SK-N-SH treated with all-trans-retinoic acid at 6 μM for 48 hours (cell line): ENCODE measurements at regions not wholly inside any gene's neighbourhood (a gene's known extent, or its start where the extent isn't known, plus 50 kb on each side); places are given as distances from the start of the nearest gene placed in this dataset.
"Not testable (repeated sequence)": the region's sequence is repeated elsewhere in the genome, so short reads cannot be mapped to it uniquely, and the experiment has no call there.

Experiments
- ATAC-seq: fragments of 200-7000 bp; cut with Tn5 transposase; 3 replicates; pipeline ENCODE4 v1.9.1; 2020; ENCODE audit warnings: mild to moderate bottlenecking, moderate library complexity
- ARNTL ChIP-seq: fragments of 450-650 bp; formaldehyde crosslinking; IDR thresholded peaks from 2 replicates; pipeline ENCODE4 v1.5.0; 2020; ENCODE audit warnings: low read depth, mild to moderate bottlenecking, moderate library complexity, borderline replicate concordance
- BACH2 ChIP-seq: fragments of 250-450 bp; sonication (Bioruptor Pico); IDR thresholded peaks from 2 replicates; pipeline ENCODE4 v1.9.0; 2021; ENCODE audit warnings: mild to moderate bottlenecking, borderline replicate concordance
- CSDC2 ChIP-seq: fragments of 250-450 bp; sonication (Bioruptor Pico); IDR thresholded peaks from 2 replicates; pipeline ENCODE4 v1.5.0; 2020; ENCODE audit warnings: mild to moderate bottlenecking, moderate library complexity
- CSRNP3 ChIP-seq: fragments of 250-450 bp; sonication (Bioruptor Pico); IDR thresholded peaks from 2 replicates; pipeline ENCODE4 v1.5.1; 2021; ENCODE audit warnings: mild to moderate bottlenecking, moderate library complexity
- ESRRG ChIP-seq: fragments of 250-450 bp; sonication (Bioruptor Pico); IDR thresholded peaks from 2 replicates; pipeline ENCODE4 v1.6.1; 2021; ENCODE audit warnings: mild to moderate bottlenecking
- ISL1 ChIP-seq: fragments of 250-450 bp; sonication (Bioruptor Pico); IDR thresholded peaks from 2 replicates; pipeline ENCODE4 v2.1.2; 2022; ENCODE audit warnings: mild to moderate bottlenecking, moderate library complexity
- OSR1 ChIP-seq: fragments of 250-450 bp; sonication (Bioruptor Pico); IDR thresholded peaks from 2 replicates; pipeline ENCODE4 v1.8.0; 2022; ENCODE audit warnings: moderate library complexity, mild to moderate bottlenecking, inconsistent platforms
- PATZ1 ChIP-seq: fragments of 250-450 bp; sonication (Bioruptor Pico); IDR thresholded peaks from 2 replicates; pipeline ENCODE4 v1.8.0; 2020; ENCODE audit warnings: mild to moderate bottlenecking, moderate library complexity, borderline replicate concordance
- POU6F1 ChIP-seq: fragments of 250-450 bp; sonication (Bioruptor Pico); IDR thresholded peaks from 2 replicates; pipeline ENCODE4 v1.8.0; 2021; ENCODE audit warnings: low read depth, mild to moderate bottlenecking, moderate library complexity, borderline replicate concordance
- PPARA ChIP-seq: fragments of 250-450 bp; sonication (Bioruptor Pico); IDR thresholded peaks from 2 replicates; pipeline ENCODE4 v1.5.0; 2020; ENCODE audit warnings: mild to moderate bottlenecking, borderline replicate concordance
- RARB ChIP-seq: fragments of 250-450 bp; sonication (Bioruptor Pico); IDR thresholded peaks from 2 replicates; pipeline ENCODE4 v1.8.0; 2021; ENCODE audit warnings: mild to moderate bottlenecking, moderate library complexity
- SNAI2 ChIP-seq: fragments of 250-450 bp; sonication (Bioruptor Pico); IDR thresholded peaks from 2 replicates; pipeline ENCODE4 v1.5.0; 2020; ENCODE audit warnings: mild to moderate bottlenecking, moderate library complexity
- TCF4 ChIP-seq: fragments of 250-450 bp; sonication (Bioruptor Pico); IDR thresholded peaks from 2 replicates; pipeline ENCODE4 v1.8.0; 2021; ENCODE audit warnings: mild to moderate bottlenecking, moderate library complexity, borderline replicate concordance
- TOX ChIP-seq: fragments of 250-450 bp; sonication (Bioruptor Pico); IDR thresholded peaks from 2 replicates; pipeline ENCODE4 v1.8.0; 2021; ENCODE audit warnings: mild to moderate bottlenecking, moderate library complexity, borderline replicate concordance
- TSHZ2 ChIP-seq: fragments of 250-450 bp; sonication (Bioruptor Pico); IDR thresholded peaks from 2 replicates; pipeline ENCODE4 v1.5.0; 2020; ENCODE audit warnings: mild to moderate bottlenecking, moderate library complexity
- ZC3H10 ChIP-seq: fragments of 250-450 bp; sonication (Bioruptor Pico); IDR thresholded peaks from 2 replicates; pipeline ENCODE4 v1.5.1; 2021; ENCODE audit warnings: mild to moderate bottlenecking, moderate library complexity
- ZFP3 ChIP-seq: fragments of 250-450 bp; sonication (Bioruptor Pico); IDR thresholded peaks from 2 replicates; pipeline ENCODE4 v1.5.0; 2020; ENCODE audit warnings: mild to moderate bottlenecking, moderate library complexity
- ZFP30 ChIP-seq: fragments of 450-650 bp; formaldehyde crosslinking; IDR thresholded peaks from 2 replicates; pipeline ENCODE4 v1.5.0; 2022; ENCODE audit warnings: mild to moderate bottlenecking, moderate library complexity
- ZNF565 ChIP-seq: fragments of 450-650 bp; formaldehyde crosslinking; conservative IDR thresholded peaks from 2 replicates; pipeline ENCODE4 v1.5.0; 2020; ENCODE audit warnings: low read depth, mild to moderate bottlenecking, moderate library complexity
- ZNF70 ChIP-seq: fragments of 450-650 bp; formaldehyde crosslinking; IDR thresholded peaks from 2 replicates; pipeline ENCODE4 v1.5.0; 2020; ENCODE audit warnings: mild to moderate bottlenecking, moderate library complexity
- ZNF8 ChIP-seq: fragments of 450-650 bp; formaldehyde crosslinking; IDR thresholded peaks from 2 replicates; pipeline ENCODE4 v1.5.0; 2020; ENCODE audit warnings: mild to moderate bottlenecking, moderate library complexity

GRCh38 chr18:10169814-10170213 is 256.0 kb downstream of the VAPA start:
- ATAC-seq: no peak

GRCh38 chr18:10170375-10170774 is 256.6 kb downstream of the VAPA start:
- ATAC-seq: no peak
- TF ChIP-seq ZNF70 (CRISPR knock-in tag) (no peak), CSRNP3 (CRISPR knock-in tag) (no peak), RARB (CRISPR knock-in tag) (no peak), ARNTL (no peak), ZNF565 (CRISPR knock-in tag) (no peak), CSDC2 (CRISPR knock-in tag) (no peak), POU6F1 (CRISPR knock-in tag) (no peak), ZFP3 (CRISPR knock-in tag) (no peak), ISL1 (no peak), ZNF8 (no peak), TSHZ2 (no peak), ZFP30 (CRISPR knock-in tag) (no peak), PPARA (no peak), ESRRG (no peak), BACH2 (CRISPR knock-in tag) (no peak), TOX (no peak), SNAI2 (CRISPR knock-in tag) (no peak), PATZ1 (CRISPR knock-in tag) (no peak)

More at GRCh38 chr18:10169814-10170213, 256.0 kb downstream of the VAPA start:
- TF ChIP-seq ZNF8 (no peak), TCF4 (no peak), ESRRG (no peak), ZC3H10 (CRISPR knock-in tag) (no peak), RARB (CRISPR knock-in tag) (no peak), OSR1 (CRISPR knock-in tag) (no peak), PATZ1 (CRISPR knock-in tag) (no peak)

- ATAC-seq: not testable (repeated sequence)
Measured at GRCh38 chr18:10175333-10175732, 261.5 kb downstream of the VAPA start.

GRCh38 chr18:10179326-10179725 is 265.5 kb downstream of the VAPA start:
- ATAC-seq: not testable (repeated sequence)
